HT-29 (cell line): ENCODE measurements at regions not wholly inside any gene's neighbourhood (a gene's known extent, or its start where the extent isn't known, plus 50 kb on each side); places are given as distances from the start of the nearest gene placed in this dataset.

Source experiments
- DNase-seq: peaks from one replicate; pipeline ENCODE4 v3.0.0-alpha.2; 2015; ENCODE audit warnings: low spot score

GRCh38 chr13:77480066-77480465 is 55.4 kb upstream of the SCEL start:
- DNase-seq: no peak

GRCh38 chr13:77479326-77479725 is 56.2 kb upstream of the SCEL start:
- no peak for DNase-seq

GRCh38 chr13:77477299-77477848 is 58.1 kb upstream of the SCEL start:
- DNase-seq: no peak

GRCh38 chr13:77476456-77476855 is 59.0 kb upstream of the SCEL start:
- no peak for DNase-seq

GRCh38 chr13:77475345-77476084 is 60.0 kb upstream of the SCEL start:
- DNase-seq: no peak

- DNase-seq: no peak
These were observed 64.5 kb upstream of the SCEL start for GRCh38 chr13:77470986-77471385.

- no peak for DNase-seq
These were observed 68.6 kb upstream of the SCEL start for GRCh38 chr13:77466753-77467422.

GRCh38 chr13:77465603-77466195 is 69.8 kb upstream of the SCEL start:
- DNase-seq: no peak

GRCh38 chr13:77460195-77460594 is 75.3 kb upstream of the SCEL start:
- no peak for DNase-seq

- no peak for DNase-seq
These were observed 75.9 kb upstream of the SCEL start for GRCh38 chr13:77459592-77459991.

GRCh38 chr13:77458736-77459135 is 76.8 kb upstream of the SCEL start:
- no peak for DNase-seq

- no peak for DNase-seq
These were observed 77.5 kb upstream of the SCEL start for GRCh38 chr13:77457966-77458365.

GRCh38 chr13:77456271-77456670 is 79.2 kb upstream of the SCEL start:
- DNase-seq: no peak

- DNase-seq: no peak
These were observed 86.2 kb upstream of the SCEL start for GRCh38 chr13:77449265-77449664.

- no peak for DNase-seq
These were observed 86.8 kb upstream of the SCEL start for GRCh38 chr13:77448689-77449088.

GRCh38 chr13:77443511-77443910 is 92.0 kb upstream of the SCEL start:
- DNase-seq: no peak

GRCh38 chr13:77437267-77437666 is 98.2 kb upstream of the SCEL start:
- no peak for DNase-seq

GRCh38 chr13:77434289-77434688 is 101.2 kb upstream of the SCEL start:
- no peak for DNase-seq

GRCh38 chr13:77431449-77431848 is 104.1 kb upstream of the SCEL start:
- no peak for DNase-seq

GRCh38 chr13:77430377-77430951 is 103.6 kb upstream of the MYCBP2 start:
- DNase-seq: no peak

- no peak for DNase-seq
These were observed 102.6 kb upstream of the MYCBP2 start for GRCh38 chr13:77429320-77430142.
